ENCODE measurements at regions not wholly inside any gene's neighbourhood (a gene's known extent, or its start where the extent isn't known, plus 50 kb on each side); places are given as distances from the start of the nearest gene placed in this dataset.

DNA sequence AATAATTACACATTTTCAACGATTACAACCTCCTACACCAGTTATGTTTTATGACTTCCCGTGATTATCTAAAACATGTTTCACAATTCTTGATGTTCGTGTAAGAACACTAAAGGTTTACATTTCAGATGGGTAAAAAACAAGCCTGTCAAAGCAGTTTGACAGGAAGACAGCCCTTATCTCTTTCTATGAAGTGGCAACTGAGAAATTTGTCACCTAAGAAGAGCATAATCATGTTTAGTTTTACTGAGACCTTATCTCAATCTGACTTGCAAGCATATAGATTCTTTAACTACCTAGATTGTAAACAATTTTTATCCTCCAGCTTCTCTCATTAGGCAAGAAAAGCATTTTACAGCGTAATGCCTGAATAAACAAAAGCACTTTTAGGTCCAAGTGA, 218.4 kb upstream of the ZBED5 start (continued):
- no peak for TF ChIP-seq TCF7L2 (IDR thresholded peaks at IDR 0.05; ENCODE audit: borderline replicate concordance, extremely low read depth, insufficient read depth, insufficient read length)
- no peak for TF ChIP-seq JUND (IDR thresholded peaks at IDR 0.05)
- TF ChIP-seq POLR2AphosphoS5 (IDR thresholded peaks at IDR 0.05; ENCODE audit: low read depth, low read length), result no peak
- TF ChIP-seq SP1 (IDR thresholded peaks at IDR 0.05; ENCODE audit: low read depth), result no peak
- TF ChIP-seq ELF1 (IDR thresholded peaks at IDR 0.05; ENCODE audit: borderline replicate concordance, low read depth), result no peak
- no peak for TF ChIP-seq EGR1 (IDR thresholded peaks at IDR 0.05; ENCODE audit: low read depth)

GRCh38 chr11:11075515-11076171, 217.8 kb upstream of the ZBED5 start:
- ChIA-PET RAD21 (ENCODE audit: low non-redundant PET in 1 of 2, low total read pairs in 2 of 2, uncharacterized antibody in 2 of 2, unreplicated experiment in 2 of 2) (no interaction called here), CTCF (interaction anchor here (1.2 kb wide), 1 partner anchor 48 kb away, joined by 3 read pairs; no protein-coding TSS in a partner anchor), POLR2A (no interaction called here)
- no TSS peak for BruUV-seq (replicated peaks)
- no peak overlapping the region for H3K27ac ChIP-seq (ENCODE audit: low read depth, low read length)
- DNase-seq (ENCODE audit: low read depth, low spot score) (no peak), ATAC-seq (no peak)
- TF ChIP-seq, protein P1, sequence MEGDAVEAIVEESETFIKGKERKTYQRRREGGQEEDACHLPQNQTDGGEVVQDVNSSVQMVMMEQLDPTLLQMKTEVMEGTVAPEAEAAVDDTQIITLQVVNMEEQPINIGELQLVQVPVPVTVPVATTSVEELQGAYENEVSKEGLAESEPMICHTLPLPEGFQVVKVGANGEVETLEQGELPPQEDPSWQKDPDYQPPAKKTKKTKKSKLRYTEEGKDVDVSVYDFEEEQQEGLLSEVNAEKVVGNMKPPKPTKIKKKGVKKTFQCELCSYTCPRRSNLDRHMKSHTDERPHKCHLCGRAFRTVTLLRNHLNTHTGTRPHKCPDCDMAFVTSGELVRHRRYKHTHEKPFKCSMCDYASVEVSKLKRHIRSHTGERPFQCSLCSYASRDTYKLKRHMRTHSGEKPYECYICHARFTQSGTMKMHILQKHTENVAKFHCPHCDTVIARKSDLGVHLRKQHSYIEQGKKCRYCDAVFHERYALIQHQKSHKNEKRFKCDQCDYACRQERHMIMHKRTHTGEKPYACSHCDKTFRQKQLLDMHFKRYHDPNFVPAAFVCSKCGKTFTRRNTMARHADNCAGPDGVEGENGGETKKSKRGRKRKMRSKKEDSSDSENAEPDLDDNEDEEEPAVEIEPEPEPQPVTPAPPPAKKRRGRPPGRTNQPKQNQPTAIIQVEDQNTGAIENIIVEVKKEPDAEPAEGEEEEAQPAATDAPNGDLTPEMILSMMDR (IDR thresholded peaks at IDR 0.05 in 2 of 3, conservative IDR thresholded peaks at IDR 0.05 in 1 of 3; ENCODE audit: borderline replicate concordance in 1 of 3, insufficient read depth in 1 of 3, low read depth in 2 of 3, low read length in 2 of 3), result peak in 1 of 3 experiments; percentile 29; a peak in 1 of 6 replicates
- no peak for TF ChIP-seq EZH2 (IDR thresholded peaks at IDR 0.05)
- H4K20me1 ChIP-seq (ENCODE audit: insufficient read depth), result no peaks in the 10 kb centered on the region
- no peaks in the 10 kb centered on the region for H3K9me3 ChIP-seq (ENCODE audit: control insufficient read depth in 1 of 2, insufficient read depth in 1 of 2, low read depth in 1 of 2, low read length in 2 of 2)
- intact Hi-C loops (cut with micrococcal nuclease), result loop anchor here (5.0 kb wide), 1 partner anchor 283 kb away; no protein-coding TSS in a partner anchor
- no peaks in the 10 kb centered on the region for H3K36me3 ChIP-seq (ENCODE audit: control insufficient read depth in 1 of 2, insufficient read depth in 2 of 2, low read length in 2 of 2)
- H2AFZ ChIP-seq (ENCODE audit: low read depth, low read length, poor library complexity, severe bottlenecking), result no peak overlapping the region
- H3K9ac ChIP-seq (ENCODE audit: low read length), result no peak overlapping the region
- H3K4me1 ChIP-seq (ENCODE audit: control insufficient read depth in 1 of 2, insufficient read depth in 2 of 2, low read length in 2 of 2), result no peaks in the 10 kb centered on the region
- no peak overlapping the region for H3K4me2 ChIP-seq (ENCODE audit: low read length)
- no peaks in the 10 kb centered on the region for H3K79me2 ChIP-seq (ENCODE audit: insufficient read depth, low read length)
- H3K4me3 ChIP-seq (replicated peaks in 1 of 2; ENCODE audit: low read depth in 1 of 2, low read length in 2 of 2), result no peak overlapping the region
- no peaks in the 10 kb centered on the region for H3K9me2 ChIP-seq (ENCODE audit: insufficient read depth)
- no peaks in the 10 kb centered on the region for H3K27me3 ChIP-seq (ENCODE audit: insufficient read depth, low read length)

Data from HCT116 (cell line).